GM12878 (cell line): ENCODE measurements at regions not wholly inside any gene's neighbourhood (a gene's known extent, or its start where the extent isn't known, plus 50 kb on each side); places are given as distances from the start of the nearest gene placed in this dataset.
"Not testable (repeated sequence)": the region's sequence is repeated elsewhere in the genome, so short reads cannot be mapped to it uniquely, and the experiment has no call there.

Experiments
- ATAC-seq: fragments of 200-7000 bp; cut with Tn5 transposase; 3 replicates; pipeline ENCODE4 v1.9.1; 2020; ENCODE audit warnings: mild to moderate bottlenecking, moderate library complexity
- BruUV-seq: library from RNA; stranded (reverse); fragments of 400-500 nt; replicated peaks from 2 replicates; lab custom pipeline; 2021; lab: Mats Ljungman, UMichigan
- CTCF ChIA-PET: fragments of 300-600 bp; sonication (Branson Sonifier 250); formaldehyde crosslinking; extraction: SDS; loops from one replicate; lab custom pipeline; 2021; ENCODE audit warnings: inconsistent platforms; lab: Yijun Ruan, JAX
- POLR2A ChIA-PET: fragments of 350-600 bp; formaldehyde crosslinking; extraction: SDS; loops from one replicate; lab custom pipeline; 2021; ENCODE audit warnings: inconsistent platforms; lab: Charles Lee
- RAD21 ChIA-PET: fragments of 300-600 bp; sonication (Branson Sonifier 250); formaldehyde crosslinking; loops from one replicate; lab custom pipeline; 2023; ENCODE audit warnings: antibody characterized with exemption; ENCODE audit not compliant: unreplicated experiment; lab: Charles Lee
- SMC1A ChIA-PET: fragments of 300-600 bp; sonication (Branson Sonifier 250); formaldehyde crosslinking; loops from one replicate; lab custom pipeline; 2023; ENCODE audit not compliant: unreplicated experiment, uncharacterized antibody; lab: Charles Lee
- DNase-seq: peaks from one replicate; pipeline ENCODE4 v3.0.0-alpha.2; 2011; ENCODE audit warnings: low read depth, low spot score
- FAIRE-seq: peaks from 3 replicates; lab custom pipeline; 2011; peaks lifted over from hg19 to GRCh38; lab: Jason Lieb, UNC
- H2AFZ ChIP-seq: 2 replicates; pipeline ENCODE4 v1.6.0; 2011; ENCODE audit warnings: low read depth, low read length, control low read depth; ENCODE audit not compliant: control insufficient read depth
- H3K27ac ChIP-seq: 2 replicates; pipeline ENCODE4 v1.5.1; 2011; ENCODE audit warnings: control low read depth; ENCODE audit not compliant: control insufficient read depth, insufficient read depth
- H3K27me3 ChIP-seq, 2 experiments: replicated peaks in 1 of 2; 2 replicates each; pipeline versions ENCODE4 v1.6.0 to v1.6.1; 2011; ENCODE audit warnings: low read length in 1 of 2; ENCODE audit not compliant: control insufficient read depth in 2 of 2, insufficient read depth in 2 of 2
- H3K36me3 ChIP-seq, 2 experiments: 2 replicates each; pipeline ENCODE4 v1.5.1; 2011; ENCODE audit warnings: low read length in 1 of 2; ENCODE audit not compliant: control insufficient read depth in 2 of 2, insufficient read depth in 2 of 2
- H3K4me1 ChIP-seq: 2 replicates; pipeline ENCODE4 v1.6.1; 2011; ENCODE audit warnings: mild to moderate bottlenecking, low read length, moderate library complexity, mixed read lengths; ENCODE audit not compliant: control insufficient read depth, insufficient read depth
- H3K4me2 ChIP-seq: 2 replicates; pipeline ENCODE4 v1.6.0; 2011; ENCODE audit warnings: control low read depth; ENCODE audit not compliant: control insufficient read depth, insufficient read depth
- H3K4me3 ChIP-seq: fragments of 200-600 bp; sonication (generic); 2 replicates; pipeline ENCODE4 v1.5.1; 2016
- H3K79me2 ChIP-seq: 2 replicates; pipeline ENCODE4 v1.6.0; 2011; ENCODE audit warnings: low read length; ENCODE audit not compliant: control insufficient read depth, insufficient read depth
- H3K9ac ChIP-seq: 2 replicates; pipeline ENCODE4 v1.8.0; 2011; ENCODE audit warnings: low read length, control low read depth, mixed read lengths; ENCODE audit not compliant: control insufficient read depth, insufficient read depth
- H3K9me3 ChIP-seq: replicated peaks from 3 replicates; pipeline ENCODE4 v1.5.1; 2011; ENCODE audit warnings: mild to moderate bottlenecking, low read length; ENCODE audit not compliant: control insufficient read depth, insufficient read depth
- H4K20me1 ChIP-seq: 2 replicates; pipeline ENCODE4 v1.6.0; 2011; ENCODE audit not compliant: control insufficient read depth, insufficient read depth
- WGBS: methylation state at CpG from one replicate; pipeline ENCODE4 v1.1.6; 2016; ENCODE audit warnings: low lambda C conversion rate; ENCODE audit not compliant: insufficient replicate concordance, insufficient coverage; ENCODE audit errors: missing lambda C conversion rate; 5-methylcytosine and 5-hydroxymethylcytosine counted together
- in situ Hi-C: fragments of 300-500 bp; cut with MboI; formaldehyde crosslinking; loops from 9 replicates; pipeline ENCODE4 v1.14.3; 2018; ENCODE audit warnings: mixed read lengths
- intact Hi-C: fragments of 100-400 bp; cut with micrococcal nuclease; formaldehyde crosslinking; loops from one replicate; pipeline ENCODE4 v1.14.2; 2022; ENCODE audit not compliant: unreplicated experiment

DNA sequence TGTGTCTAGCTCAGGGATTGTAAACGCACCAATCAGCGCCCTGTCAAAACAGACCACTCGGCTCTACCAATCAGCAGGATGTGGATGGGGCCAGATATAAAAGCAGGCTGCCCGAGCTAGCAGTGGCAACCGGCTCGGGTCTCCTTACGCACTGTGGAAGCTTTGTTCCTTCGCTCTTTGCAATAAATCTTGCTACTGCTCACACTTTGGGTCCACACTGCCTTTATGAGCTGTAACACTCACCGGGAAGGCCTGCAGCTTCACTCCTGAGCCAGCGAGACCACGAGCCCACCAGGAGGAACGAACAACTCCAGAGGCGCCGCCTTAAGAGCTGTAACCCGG is 630.6 kb upstream of the NXPH2 start:
- H4K20me1 ChIP-seq, DNase-seq, SMC1A ChIA-PET, CTCF ChIA-PET, BruUV-seq, H2AFZ ChIP-seq, H3K27ac ChIP-seq, H3K36me3 ChIP-seq, ATAC-seq, H3K4me1 ChIP-seq, intact Hi-C loops, H3K79me2 ChIP-seq, in situ Hi-C loops, RAD21 ChIA-PET, H3K9ac ChIP-seq, FAIRE-seq, H3K9me3 ChIP-seq, H3K4me2 ChIP-seq, POLR2A ChIA-PET, H3K4me3 ChIP-seq, H3K27me3 ChIP-seq: not testable (repeated sequence)
- 46% methylated on average over 15 of the region's 15 CpGs for WGBS

DNA sequence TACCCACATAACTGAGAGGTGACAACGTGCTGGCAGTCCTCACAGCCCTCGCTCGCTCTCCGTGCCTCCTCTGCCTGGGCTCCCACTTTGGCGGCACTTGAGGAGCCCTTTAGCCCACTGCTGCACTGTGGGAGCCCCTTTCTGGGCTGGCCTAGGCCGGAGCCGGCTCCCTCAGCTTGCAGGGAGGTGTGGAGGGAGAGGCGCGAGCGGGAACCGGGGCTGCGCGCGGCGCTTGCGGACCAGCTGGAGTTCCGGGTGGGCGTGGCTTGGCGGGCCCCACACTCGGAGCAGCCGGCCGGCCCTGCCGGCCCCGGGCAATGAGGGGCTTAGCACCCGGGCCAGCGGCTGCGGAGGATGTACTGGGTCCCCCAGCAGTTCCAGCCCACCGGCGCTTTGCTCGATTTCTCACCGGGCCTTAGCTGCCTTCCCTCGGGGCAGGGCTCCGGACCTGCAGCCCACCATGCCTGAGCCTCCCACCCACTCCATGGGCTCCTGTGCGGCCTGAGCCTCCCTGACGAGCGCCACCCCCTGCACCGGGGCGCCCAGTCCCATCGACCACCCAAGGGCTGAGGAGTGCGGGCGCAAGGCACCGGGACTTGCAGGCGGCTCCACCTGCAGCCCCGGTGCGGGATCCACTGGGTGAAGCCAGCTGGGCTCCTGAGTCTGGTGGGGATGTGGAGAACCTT is 630.1 kb upstream of the NXPH2 start:
- H3K9me3 ChIP-seq, in situ Hi-C loops, H3K4me3 ChIP-seq, ATAC-seq, H3K4me1 ChIP-seq, BruUV-seq, H2AFZ ChIP-seq, intact Hi-C loops, FAIRE-seq, H3K4me2 ChIP-seq, H3K79me2 ChIP-seq, H3K36me3 ChIP-seq, H3K27ac ChIP-seq, H3K9ac ChIP-seq, RAD21 ChIA-PET, CTCF ChIA-PET, DNase-seq, POLR2A ChIA-PET, H4K20me1 ChIP-seq, H3K27me3 ChIP-seq: not testable (repeated sequence)
- WGBS, result 65% methylated on average over 32 of the region's 45 CpGs
- SMC1A ChIA-PET, result interaction anchor here (0.6 kb wide), 1 partner anchor 902 kb away, joined by 3 read pairs; no protein-coding TSS in a partner anchor
